Right lobe of liver (tissue), 6 donors: ENCODE measurements at regions not wholly inside any gene's neighbourhood (a gene's known extent, or its start where the extent isn't known, plus 50 kb on each side); places are given as distances from the start of the nearest gene placed in this dataset.

Experiments used
- ATAC-seq, 4 donors: fragments of 200-7000 bp; cut with Tn5 transposase; one replicate each; pipeline ENCODE4 v1.9.1; 2020; ENCODE audit warnings: mild to moderate bottlenecking in 4 of 4, moderate library complexity in 4 of 4
- DNase-seq, 3 donors: peaks; one replicate each; pipeline ENCODE4 v3.0.0-alpha.2; 2020
- H3K27ac ChIP-seq, 3 donors: fragments of 200-600 bp; one replicate each; pipeline ENCODE4 v1.8.0; 2022
- H3K27me3 ChIP-seq, 2 donors: fragments of 200-600 bp; one replicate each; pipeline ENCODE4 v1.8.0; 2022
- H3K36me3 ChIP-seq, 4 donors: fragments of 200-600 bp; sonication (generic) in 1 of 4; one replicate each; pipeline versions ENCODE4 v1.5.1 to v1.8.0; 2017 to 2022; ENCODE audit warnings: control low read depth in 1 of 4
- H3K4me1 ChIP-seq, 4 donors: fragments of 200-600 bp; sonication (generic) in 1 of 4; one replicate each; pipeline versions ENCODE4 v1.5.1 to v1.8.0; 2017 to 2022; ENCODE audit warnings: control low read depth in 1 of 4
- H3K4me3 ChIP-seq, 3 donors: fragments of 200-600 bp; one replicate each; pipeline ENCODE4 v1.8.0; 2022
- H3K9me3 ChIP-seq, 4 donors: fragments of 200-600 bp; sonication (generic) in 1 of 4; one replicate each; pipeline versions ENCODE4 v1.5.1 to v1.8.0; 2017 to 2022; ENCODE audit warnings: control low read depth in 1 of 4
- POLR2A ChIP-seq: fragments of 450-650 bp; IDR thresholded peaks from one replicate; pipeline ENCODE4 v1.6.1; 2017; ENCODE audit warnings: antibody characterized with exemption, mild to moderate bottlenecking
- WGBS: methylation state at CpG from one replicate; pipeline ENCODE4 v1.1.6; 2018; ENCODE audit warnings: low coverage, low lambda C conversion rate; ENCODE audit not compliant: insufficient coverage; ENCODE audit errors: missing lambda C conversion rate; 5-methylcytosine and 5-hydroxymethylcytosine counted together
- intact Hi-C, 2 donors: fragments of 100-400 bp; cut with DNase I; formaldehyde crosslinking; loops; one replicate each; pipeline versions ENCODE4 v1.11.2 to v1.14.1; 2022
- TF ChIP-seq, protein P1 (sequence below), 4 donors: fragments of 200-600 bp in 3 of 4; fragments of 450-650 bp in 1 of 4; IDR thresholded peaks; one replicate each; pipeline versions ENCODE4 v1.5.1 to v1.8.0; 2016 to 2022; ENCODE audit warnings: antibody characterized with exemption in 4 of 4, mild to moderate bottlenecking in 2 of 4
- donor health status: DM: no; HTN: yes; CAD: no.
- donor health status: DM: no; HTN: no; CAD: no.
- donor health status: DM: no; HTN: no; CAD: no.
- donor health status: DM: no; HTN: yes; CAD: no.
- donor health status: DM: no; HTN: yes; CAD: no.

DNA sequence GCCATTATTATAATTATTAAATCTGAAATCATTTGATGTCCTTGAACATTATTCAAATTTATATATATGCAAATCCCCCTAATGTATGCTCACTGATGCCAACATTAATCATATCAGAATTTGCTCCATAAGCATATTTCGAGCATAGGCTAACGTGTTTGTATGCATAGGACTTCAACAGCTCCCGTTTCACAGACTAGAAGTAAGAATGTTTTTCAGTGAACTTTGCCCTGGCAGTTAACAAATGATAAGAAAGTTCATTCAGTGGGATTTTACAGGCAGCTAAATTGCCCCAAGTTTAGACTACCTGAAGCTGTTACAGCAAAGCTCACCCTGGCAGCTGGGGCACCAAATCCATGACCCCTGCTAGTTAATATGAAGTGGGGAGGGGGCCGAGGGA is 272.0 kb downstream of the LNPK start:
- no peak for TF ChIP-seq POLR2A
- TF ChIP-seq, protein P1, sequence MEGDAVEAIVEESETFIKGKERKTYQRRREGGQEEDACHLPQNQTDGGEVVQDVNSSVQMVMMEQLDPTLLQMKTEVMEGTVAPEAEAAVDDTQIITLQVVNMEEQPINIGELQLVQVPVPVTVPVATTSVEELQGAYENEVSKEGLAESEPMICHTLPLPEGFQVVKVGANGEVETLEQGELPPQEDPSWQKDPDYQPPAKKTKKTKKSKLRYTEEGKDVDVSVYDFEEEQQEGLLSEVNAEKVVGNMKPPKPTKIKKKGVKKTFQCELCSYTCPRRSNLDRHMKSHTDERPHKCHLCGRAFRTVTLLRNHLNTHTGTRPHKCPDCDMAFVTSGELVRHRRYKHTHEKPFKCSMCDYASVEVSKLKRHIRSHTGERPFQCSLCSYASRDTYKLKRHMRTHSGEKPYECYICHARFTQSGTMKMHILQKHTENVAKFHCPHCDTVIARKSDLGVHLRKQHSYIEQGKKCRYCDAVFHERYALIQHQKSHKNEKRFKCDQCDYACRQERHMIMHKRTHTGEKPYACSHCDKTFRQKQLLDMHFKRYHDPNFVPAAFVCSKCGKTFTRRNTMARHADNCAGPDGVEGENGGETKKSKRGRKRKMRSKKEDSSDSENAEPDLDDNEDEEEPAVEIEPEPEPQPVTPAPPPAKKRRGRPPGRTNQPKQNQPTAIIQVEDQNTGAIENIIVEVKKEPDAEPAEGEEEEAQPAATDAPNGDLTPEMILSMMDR (IDR thresholded peaks at IDR 0.05), result no peak
- intact Hi-C loops, result no loop called here
- WGBS, result 17% methylated on average over 4 of the region's 4 CpGs
- Histone ChIP-seq H3K4me1 (peaks cover 0 to 5% (median 0%) of the 10 kb centered on the region in 4 donors), H3K27me3 (no peaks in the 10 kb centered on the region), H3K27ac (no peak overlapping the region), H3K4me3 (no peak overlapping the region), H3K9me3 (no peaks in the 10 kb centered on the region), H3K36me3 (no peaks in the 10 kb centered on the region)
- DNase-seq, result no peak
- ATAC-seq, result peak in 1 of 4 donors; percentile 18

DNA sequence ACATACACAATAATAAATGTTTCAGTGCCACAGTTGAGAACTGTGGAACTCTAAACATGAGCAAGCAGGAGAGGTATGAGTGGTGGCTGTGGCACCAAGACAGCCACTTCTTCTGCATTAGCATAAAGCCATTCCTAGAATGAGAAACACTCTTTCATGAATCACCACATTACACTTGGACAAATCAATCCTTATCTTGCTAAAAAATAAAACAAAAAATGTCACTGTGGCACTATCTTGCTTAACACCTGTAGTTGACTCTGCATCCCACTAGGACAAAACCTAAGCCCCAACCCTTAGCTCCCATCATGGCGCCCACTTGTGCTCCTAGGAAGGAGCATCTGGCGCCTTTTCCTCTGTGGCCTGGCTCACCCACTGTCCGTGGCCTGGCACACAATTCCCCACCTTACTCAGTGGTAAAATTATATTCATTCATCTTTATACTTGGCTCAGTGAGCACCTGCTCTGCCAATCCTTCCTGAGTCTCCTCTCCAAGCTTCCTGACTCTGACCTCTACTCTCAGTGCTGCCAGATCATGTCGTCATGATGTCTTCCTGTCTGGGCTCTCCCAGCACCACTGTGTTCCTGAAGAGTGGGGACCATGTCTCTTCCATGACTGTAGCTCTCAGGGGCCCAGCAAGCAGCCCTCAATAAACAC is 272.9 kb downstream of the LNPK start:
- intact Hi-C loops, result no loop called here
- no peak overlapping the region for H3K4me3 ChIP-seq

DNA sequence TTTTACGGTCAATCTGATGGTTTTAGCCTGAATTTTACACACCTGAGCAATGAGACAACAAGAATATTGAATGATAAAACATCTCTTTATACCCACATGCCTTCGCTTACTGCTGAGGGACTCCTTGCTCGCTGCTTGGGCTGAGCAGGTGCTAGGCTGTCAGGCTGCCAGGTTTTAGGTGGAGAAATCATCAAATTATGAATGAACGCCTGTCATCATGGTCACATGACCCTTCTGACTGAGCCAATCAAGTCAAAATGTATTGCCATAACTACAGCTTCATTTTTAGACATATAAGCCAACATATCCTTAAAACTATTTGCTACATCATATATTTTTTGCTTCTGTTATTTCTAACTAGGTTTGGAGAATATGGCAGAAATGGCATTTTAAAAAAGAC is 274.0 kb downstream of the LNPK start:
- no peak overlapping the region for H3K27ac ChIP-seq
- intact Hi-C loops, result no loop called here
- H3K9me3 ChIP-seq, result no peaks in the 10 kb centered on the region
- H3K36me3 ChIP-seq, result no peaks in the 10 kb centered on the region
- 59% methylated on average over 4 of the region's 4 CpGs for WGBS
- no peak for ATAC-seq
- no peaks in the 10 kb centered on the region for H3K27me3 ChIP-seq
- peaks cover 0 to 5% (median 0%) of the 10 kb centered on the region in 4 donors for H3K4me1 ChIP-seq
- no peak for DNase-seq
- TF ChIP-seq, protein P1 (IDR thresholded peaks at IDR 0.05), result no peak
- TF ChIP-seq POLR2A, result no peak
- no peak overlapping the region for H3K4me3 ChIP-seq

More for the DNA sequence above, 272.9 kb downstream of the LNPK start:
- no peak overlapping the region for H3K27ac ChIP-seq
- 71% methylated on average over 4 of the region's 4 CpGs for WGBS
- no peaks in the 10 kb centered on the region for H3K36me3 ChIP-seq
- no peak for TF ChIP-seq POLR2A
- TF ChIP-seq, protein P1 (IDR thresholded peaks at IDR 0.05), result no peak
- H3K27me3 ChIP-seq, result no peaks in the 10 kb centered on the region
- peaks cover 0 to 5% (median 0%) of the 10 kb centered on the region in 4 donors for H3K4me1 ChIP-seq
- H3K9me3 ChIP-seq, result no peaks in the 10 kb centered on the region
- DNase-seq (no peak), ATAC-seq (no peak)

DNA sequence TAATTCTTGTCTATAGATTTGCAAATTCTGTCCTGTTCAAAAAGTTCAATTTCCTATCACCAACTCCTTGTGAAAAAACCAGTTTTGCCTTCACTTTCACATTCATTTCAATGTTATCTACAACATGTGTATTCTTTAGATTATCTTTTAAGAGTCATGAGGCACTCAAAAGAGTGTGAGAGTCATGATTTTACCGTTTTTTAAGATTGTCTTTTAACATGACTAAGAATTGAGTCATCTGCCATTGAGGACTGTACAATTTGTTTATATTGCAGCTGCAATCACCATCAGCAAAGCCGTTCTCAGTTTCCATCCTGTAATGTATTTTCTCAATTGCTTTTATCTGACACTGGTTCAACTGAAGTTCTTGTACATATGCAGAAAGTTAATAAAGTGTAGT is 275.8 kb downstream of the LNPK start:
- intact Hi-C loops, result no loop called here
- H3K4me3 ChIP-seq, result no peak overlapping the region
- ATAC-seq (no peak), DNase-seq (no peak)
- no peaks in the 10 kb centered on the region for H3K36me3 ChIP-seq
- H3K4me1 ChIP-seq, result peaks cover 0 to 5% (median 0%) of the 10 kb centered on the region in 4 donors
- no peaks in the 10 kb centered on the region for H3K27me3 ChIP-seq
- H3K9me3 ChIP-seq, result no peaks in the 10 kb centered on the region
- WGBS, result 29% methylated on average over 2 of the region's 2 CpGs
- H3K27ac ChIP-seq, result no peak overlapping the region
- TF ChIP-seq, protein P1 (IDR thresholded peaks at IDR 0.05), result no peak
- TF ChIP-seq POLR2A, result no peak
